ENCODE measurements at regions not wholly inside any gene's neighbourhood (a gene's known extent, or its start where the extent isn't known, plus 50 kb on each side); places are given as distances from the start of the nearest gene placed in this dataset.
"Not testable (repeated sequence)": the region's sequence is repeated elsewhere in the genome, so short reads cannot be mapped to it uniquely, and the experiment has no call there.

GRCh38 chr12:48409938-48410337 is 59.2 kb upstream of the ZNF641 start:
- not testable (repeated sequence) for DNase-seq (ENCODE audit: low read depth); H3K4me3 ChIP-seq (ENCODE audit: low read depth, low read length)

GRCh38 chr12:48413388-48413787 is 59.0 kb upstream of the ANP32D start:
- no peak for TF ChIP-seq CTCF (conservative IDR thresholded peaks at IDR 0.05; ENCODE audit: low read depth, low read length)
- no peak for DNase-seq (ENCODE audit: low read depth)

GRCh38 chr12:48414021-48414420 is 58.3 kb upstream of the ANP32D start:
- TF ChIP-seq CTCF (conservative IDR thresholded peaks at IDR 0.05; ENCODE audit: low read depth, low read length), result no peak
- H3K4me3 ChIP-seq (ENCODE audit: low read depth, low read length), result no peak overlapping the region
- no peak for DNase-seq (ENCODE audit: low read depth)

More at GRCh38 chr12:48413388-48413787, 59.0 kb upstream of the ANP32D start:
- H3K4me3 ChIP-seq (ENCODE audit: low read depth, low read length), result no peak overlapping the region

- TF ChIP-seq CTCF (conservative IDR thresholded peaks at IDR 0.05; ENCODE audit: low read depth, low read length), result no peak
- H3K4me3 ChIP-seq (ENCODE audit: low read depth, low read length), result no peak overlapping the region
- no peak for DNase-seq (ENCODE audit: low read depth)
Measured at GRCh38 chr12:48419116-48419935, 53.0 kb upstream of the ANP32D start.

- no peak overlapping the region for H3K4me3 ChIP-seq (ENCODE audit: low read depth, low read length)
- DNase-seq (ENCODE audit: low read depth), result peak; percentile 81
- no peak for TF ChIP-seq CTCF (conservative IDR thresholded peaks at IDR 0.05; ENCODE audit: low read depth, low read length)
Measured at GRCh38 chr12:48420039-48420775, 52.2 kb upstream of the ANP32D start.

- TF ChIP-seq CTCF (conservative IDR thresholded peaks at IDR 0.05; ENCODE audit: low read depth, low read length), result no peak
- DNase-seq (ENCODE audit: low read depth), result peak; percentile 52
- H3K4me3 ChIP-seq (ENCODE audit: low read depth, low read length), result no peak overlapping the region
Measured at GRCh38 chr12:48422060-48422459, 50.3 kb upstream of the ANP32D start.
